Parathyroid adenoma (tissue), 2 donors: ENCODE measurements at regions not wholly inside any gene's neighbourhood (a gene's known extent, or its start where the extent isn't known, plus 50 kb on each side); places are given as distances from the start of the nearest gene placed in this dataset.

Experiments used
- H2AFZ ChIP-seq: fragments of 300-600 bp; sonication (generic); one replicate; pipeline ENCODE4 v1.7.0; 2017; ENCODE audit warnings: antibody characterized with exemption, mild to moderate bottlenecking
- H3K27ac ChIP-seq: fragments of 300-600 bp; sonication (generic); one replicate; pipeline ENCODE4 v1.7.0; 2017
- H3K27me3 ChIP-seq: fragments of 300-600 bp; sonication (generic); one replicate; pipeline ENCODE4 v1.7.0; 2017; ENCODE audit warnings: low read length; ENCODE audit not compliant: control insufficient read depth, insufficient read depth
- H3K36me3 ChIP-seq: fragments of 300-600 bp; sonication (generic); one replicate; pipeline ENCODE4 v1.7.0; 2017; ENCODE audit warnings: low read length; ENCODE audit not compliant: control insufficient read depth, insufficient read depth
- H3K4me1 ChIP-seq: fragments of 300-600 bp; sonication (generic); one replicate; pipeline ENCODE4 v1.7.0; 2017; ENCODE audit warnings: control low read depth
- H3K4me2 ChIP-seq: fragments of 300-600 bp; sonication (generic); one replicate; pipeline ENCODE4 v1.7.0; 2017; ENCODE audit warnings: low read length
- H3K4me3 ChIP-seq: fragments of 300-600 bp; sonication (generic); one replicate; pipeline ENCODE4 v1.7.0; 2017; ENCODE audit warnings: low read depth, low read length
- H3K79me2 ChIP-seq: fragments of 300-600 bp; sonication (generic); one replicate; pipeline ENCODE4 v1.7.0; 2017; ENCODE audit warnings: control low read depth
- H3K9ac ChIP-seq: fragments of 300-600 bp; sonication (generic); one replicate; pipeline ENCODE4 v1.7.0; 2017; ENCODE audit warnings: mild to moderate bottlenecking
- H3K9me3 ChIP-seq: fragments of 300-600 bp; sonication (generic); one replicate; pipeline ENCODE4 v1.7.0; 2017; ENCODE audit warnings: low read length; ENCODE audit not compliant: control insufficient read depth
- CTCF ChIP-seq: fragments of 300-600 bp; sonication (generic); IDR thresholded peaks from one replicate; pipeline ENCODE4 v1.7.0; 2017; ENCODE audit warnings: antibody characterized with exemption, mild to moderate bottlenecking
- donor health status: primary hyperparathyroidism.

GRCh38 chrX:76915836-76916235 is 488.3 kb downstream of the MAGEE1 start:
- no peak overlapping the region for H2AFZ ChIP-seq
- no peaks in the 10 kb centered on the region for H3K79me2 ChIP-seq
- H3K4me3 ChIP-seq: no peak overlapping the region
- no peak overlapping the region for H3K4me2 ChIP-seq
- no peak for TF ChIP-seq CTCF
- H3K4me1 ChIP-seq: no peaks in the 10 kb centered on the region
- H3K9ac ChIP-seq: no peak overlapping the region
- no peaks in the 10 kb centered on the region for H3K36me3 ChIP-seq
- no peaks in the 10 kb centered on the region for H3K9me3 ChIP-seq
- no peak overlapping the region for H3K27ac ChIP-seq
- H3K27me3 ChIP-seq: no peaks in the 10 kb centered on the region

GRCh38 chrX:76918033-76918432 is 490.5 kb downstream of the MAGEE1 start:
- H2AFZ ChIP-seq: no peak overlapping the region
- no peaks in the 10 kb centered on the region for H3K9me3 ChIP-seq
- no peak for TF ChIP-seq CTCF
- no peak overlapping the region for H3K27ac ChIP-seq
- no peaks in the 10 kb centered on the region for H3K27me3 ChIP-seq
- no peaks in the 10 kb centered on the region for H3K36me3 ChIP-seq
- H3K9ac ChIP-seq: no peak overlapping the region
- no peaks in the 10 kb centered on the region for H3K4me1 ChIP-seq
- H3K4me2 ChIP-seq: no peak overlapping the region
- H3K4me3 ChIP-seq: no peak overlapping the region
- no peaks in the 10 kb centered on the region for H3K79me2 ChIP-seq

- Histone ChIP-seq H3K79me2 (no peaks in the 10 kb centered on the region), H3K27ac (no peak overlapping the region), H3K9ac (no peak overlapping the region), H3K9me3 (no peaks in the 10 kb centered on the region), H3K36me3 (no peaks in the 10 kb centered on the region), H3K27me3 (no peaks in the 10 kb centered on the region), H2AFZ (no peak overlapping the region), H3K4me3 (no peak overlapping the region), H3K4me1 (no peaks in the 10 kb centered on the region), H3K4me2 (no peak overlapping the region)
- no peak for TF ChIP-seq CTCF
Measured at GRCh38 chrX:76919761-76920160, 492.3 kb downstream of the MAGEE1 start.

DNA sequence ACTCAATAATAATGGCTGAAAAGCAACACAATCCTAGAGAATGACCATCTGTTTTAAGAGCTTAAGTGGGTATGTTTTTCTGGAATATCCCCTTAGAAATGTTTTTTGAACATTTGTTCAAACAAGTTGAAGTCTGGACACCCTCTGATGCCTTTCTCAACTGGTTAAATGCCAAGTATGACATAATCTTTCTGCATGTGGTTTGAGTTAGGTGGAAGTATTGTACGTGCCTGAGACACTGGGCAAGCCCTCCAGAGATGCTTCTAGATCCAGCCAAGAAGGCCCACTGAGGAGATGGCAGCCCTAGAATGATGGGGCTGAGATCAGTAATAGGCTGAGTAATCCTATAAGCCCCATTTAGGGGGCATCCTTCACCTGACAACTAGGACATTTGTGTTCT is 493.1 kb downstream of the MAGEE1 start:
- Histone ChIP-seq H3K4me1 (no peaks in the 10 kb centered on the region), H3K36me3 (no peaks in the 10 kb centered on the region), H3K9ac (no peak overlapping the region), H2AFZ (no peak overlapping the region), H3K79me2 (no peaks in the 10 kb centered on the region), H3K27me3 (no peaks in the 10 kb centered on the region), H3K27ac (no peak overlapping the region), H3K4me2 (no peak overlapping the region), H3K9me3 (no peaks in the 10 kb centered on the region), H3K4me3 (no peak overlapping the region)
- no peak for TF ChIP-seq CTCF

GRCh38 chrX:76921176-76921575 is 493.7 kb downstream of the MAGEE1 start:
- no peak overlapping the region for H3K27ac ChIP-seq
- H3K27me3 ChIP-seq: no peaks in the 10 kb centered on the region
- no peak overlapping the region for H2AFZ ChIP-seq
- H3K4me1 ChIP-seq: no peaks in the 10 kb centered on the region
- H3K9me3 ChIP-seq: no peaks in the 10 kb centered on the region
- no peak overlapping the region for H3K4me2 ChIP-seq
- no peak for TF ChIP-seq CTCF
- H3K79me2 ChIP-seq: no peaks in the 10 kb centered on the region
- H3K4me3 ChIP-seq: no peak overlapping the region
- no peak overlapping the region for H3K9ac ChIP-seq
- H3K36me3 ChIP-seq: no peaks in the 10 kb centered on the region
